CD4-positive, alpha-beta T cell treated with Interleukin-6 at 100 ng/mL for 8 hours (primary cell): ENCODE measurements at regions not wholly inside any gene's neighbourhood (a gene's known extent, or its start where the extent isn't known, plus 50 kb on each side); places are given as distances from the start of the nearest gene placed in this dataset.

Experiments
- DNase-seq: peaks from one replicate; pipeline ENCODE4 v3.0.0-alpha.2; 2020; ENCODE audit warnings: mixed read lengths, low spot score

DNA sequence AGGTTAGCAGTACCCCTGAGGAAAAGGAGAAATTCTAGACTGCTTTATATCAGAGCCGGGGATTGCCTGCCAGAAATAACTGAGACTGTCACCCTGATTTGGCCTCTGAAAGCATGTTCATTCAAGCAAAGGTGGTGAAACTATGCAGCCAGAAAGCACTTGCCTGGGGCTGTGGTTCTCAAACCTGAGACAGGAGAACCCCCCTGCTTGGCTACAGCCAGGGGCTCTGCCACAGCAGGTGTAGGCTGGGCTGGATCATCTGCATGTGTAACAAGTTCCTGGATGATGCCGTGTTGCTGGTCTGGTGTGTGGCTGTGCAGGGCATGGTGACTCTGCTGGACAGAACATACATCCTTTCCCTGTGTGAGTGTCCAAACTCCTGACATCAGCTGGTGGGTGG lies 157.8 kb downstream of the NXNL2 start:
- no peak for DNase-seq

DNA sequence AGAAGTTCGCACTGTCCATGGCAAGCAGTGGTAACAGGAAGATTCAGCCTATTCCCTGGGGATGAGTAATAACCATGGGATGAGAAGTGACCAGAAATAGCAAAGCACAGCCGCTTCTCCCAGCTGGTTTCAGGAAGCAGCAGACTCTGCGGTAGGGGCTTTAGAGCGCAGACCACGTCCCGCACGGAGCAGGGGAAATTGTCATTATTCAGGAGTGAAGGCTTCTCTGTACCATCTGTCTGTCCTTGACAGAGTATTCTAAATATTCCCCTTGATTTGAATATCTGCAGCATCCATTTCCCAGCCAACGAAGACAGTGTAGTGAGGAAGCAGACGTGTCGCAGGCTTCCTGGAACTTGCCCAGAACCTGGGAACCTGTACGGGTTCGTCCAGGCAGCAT lies 159.6 kb downstream of the NXNL2 start:
- DNase-seq, result no peak

DNA sequence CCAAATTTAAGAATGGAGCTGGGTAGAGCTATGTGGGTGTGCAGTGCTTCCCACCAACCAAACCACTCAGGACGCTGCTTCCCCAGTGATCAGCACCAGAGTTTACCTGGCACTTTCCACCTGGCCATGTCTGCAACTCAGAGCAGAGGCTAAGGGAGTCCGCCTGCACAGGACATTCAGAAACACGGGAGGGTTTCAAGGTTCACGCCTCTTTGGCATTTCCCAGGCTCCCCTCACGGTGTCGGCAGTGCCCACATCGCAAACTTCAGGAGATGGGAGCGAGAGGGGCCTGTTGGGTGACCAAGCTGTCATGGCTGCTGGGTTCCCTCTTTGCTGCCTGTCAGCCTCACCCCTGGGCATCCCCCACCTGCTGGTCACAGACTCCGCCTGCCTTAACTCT lies 161.5 kb downstream of the NXNL2 start:
- no peak for DNase-seq

DNA sequence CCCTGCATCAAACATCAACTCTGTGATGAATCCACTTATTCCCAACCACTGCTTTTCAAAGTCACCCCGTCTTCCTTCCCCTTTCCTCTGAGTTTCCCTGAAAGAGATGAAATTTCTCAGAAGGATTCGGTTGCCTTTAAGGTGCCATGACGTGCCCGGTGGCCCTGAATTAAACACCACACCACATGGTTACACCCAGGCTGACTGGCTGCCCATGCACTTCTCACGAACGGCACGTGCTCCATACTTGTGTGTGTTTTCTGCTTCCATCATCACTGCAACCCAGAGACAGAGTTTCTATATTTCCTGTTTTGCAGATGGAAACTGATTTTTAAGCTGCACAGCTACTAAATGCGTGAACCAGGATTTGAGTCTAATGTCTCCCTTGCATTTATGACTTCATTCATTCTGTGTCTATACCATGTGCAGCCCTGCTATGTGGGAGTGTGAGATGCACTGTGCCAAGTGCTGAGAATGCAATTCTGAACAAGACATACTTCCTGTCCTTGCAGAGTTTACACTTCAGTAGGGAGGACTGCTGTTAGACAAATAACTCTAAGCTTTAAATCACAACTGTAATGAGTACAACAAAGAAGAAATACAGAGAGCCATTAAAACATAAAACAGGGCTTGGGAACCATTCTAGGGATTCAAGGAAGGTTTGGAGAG lies 162.9 kb downstream of the NXNL2 start:
- no peak for DNase-seq

DNA sequence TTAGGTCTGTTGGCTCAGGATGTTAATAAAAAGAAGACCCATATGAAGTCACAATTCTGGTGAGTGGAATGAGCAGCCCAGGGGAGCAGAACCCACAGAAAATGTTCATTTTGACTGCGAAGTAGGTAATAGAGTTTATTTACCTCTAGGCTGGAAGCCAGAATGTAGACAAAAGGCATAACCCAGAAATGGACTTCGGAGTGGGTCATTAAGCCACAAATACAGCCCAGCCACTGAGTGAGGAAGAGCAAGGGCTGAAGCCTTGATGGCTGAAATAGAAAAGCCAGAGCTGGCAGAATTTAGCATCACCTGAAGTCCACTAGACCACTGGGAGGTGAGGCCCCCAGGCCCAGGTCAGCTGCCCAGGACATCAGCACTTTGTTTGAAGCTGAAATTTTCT lies 168.0 kb downstream of the NXNL2 start:
- DNase-seq, result no peak

DNA sequence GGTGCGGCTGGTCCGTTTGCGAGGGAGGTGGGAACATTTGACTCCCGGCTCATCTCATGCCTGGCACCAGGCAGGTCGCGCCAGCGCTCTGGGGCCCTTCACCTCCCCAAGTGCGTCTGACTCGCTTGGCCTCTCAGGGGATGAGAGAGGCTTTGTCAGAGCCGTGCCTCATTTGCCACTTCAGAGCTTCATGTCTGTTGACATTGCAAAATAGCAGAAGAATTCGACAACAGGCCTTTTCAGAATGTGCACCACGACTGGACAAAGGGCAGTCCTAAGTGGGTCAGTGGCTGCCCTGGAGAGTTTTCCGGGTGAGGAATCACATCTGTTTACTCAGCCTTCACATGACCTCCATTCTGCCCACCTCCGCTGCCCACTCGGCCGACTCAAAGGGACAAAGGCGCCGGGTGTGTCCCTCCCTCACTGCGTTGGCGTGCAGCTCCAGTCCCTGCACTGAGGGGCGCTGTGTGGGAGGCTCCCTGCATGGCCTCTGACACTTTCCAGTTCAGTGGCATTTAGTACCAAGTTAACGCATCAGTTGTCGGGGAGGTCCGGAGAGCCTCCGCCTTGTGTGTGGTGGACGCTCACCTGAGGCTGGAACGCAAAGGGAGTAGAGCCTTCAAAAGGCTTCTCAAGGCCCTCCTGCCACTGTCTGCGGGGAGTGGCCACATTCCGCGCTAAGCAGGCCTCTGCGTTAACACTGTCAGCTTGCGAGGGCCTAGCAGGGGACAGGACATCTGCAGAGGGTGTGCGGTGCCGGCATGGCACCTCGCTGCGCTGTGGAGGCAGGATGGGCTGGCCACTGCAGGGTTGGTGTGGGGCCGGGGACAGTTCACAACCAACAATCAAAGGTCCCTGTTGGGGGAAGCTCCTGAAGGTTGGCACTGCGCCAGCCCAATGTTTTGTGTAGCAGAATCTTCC lies 171.5 kb downstream of the NXNL2 start:
- no peak for DNase-seq

DNA sequence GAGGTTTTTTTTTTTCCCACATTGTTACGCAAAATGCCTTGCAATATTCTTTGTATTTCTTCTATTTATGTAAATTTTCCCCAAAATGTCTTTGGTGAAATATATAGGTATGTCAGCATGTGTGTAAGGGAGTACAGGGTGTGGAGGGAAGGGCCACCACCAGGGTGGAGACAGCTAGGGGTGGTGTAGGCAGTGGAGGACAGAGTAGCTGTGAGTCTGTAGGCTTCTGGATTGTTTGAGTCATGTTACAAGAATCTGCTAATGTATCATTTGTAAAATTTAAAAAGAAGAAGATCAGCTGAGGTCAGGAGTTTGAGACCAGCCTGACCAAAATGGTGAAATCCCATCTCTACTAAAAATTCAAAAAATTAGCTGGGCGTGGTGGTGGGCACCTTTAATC lies 175.5 kb downstream of the NXNL2 start:
- DNase-seq, result no peak

DNA sequence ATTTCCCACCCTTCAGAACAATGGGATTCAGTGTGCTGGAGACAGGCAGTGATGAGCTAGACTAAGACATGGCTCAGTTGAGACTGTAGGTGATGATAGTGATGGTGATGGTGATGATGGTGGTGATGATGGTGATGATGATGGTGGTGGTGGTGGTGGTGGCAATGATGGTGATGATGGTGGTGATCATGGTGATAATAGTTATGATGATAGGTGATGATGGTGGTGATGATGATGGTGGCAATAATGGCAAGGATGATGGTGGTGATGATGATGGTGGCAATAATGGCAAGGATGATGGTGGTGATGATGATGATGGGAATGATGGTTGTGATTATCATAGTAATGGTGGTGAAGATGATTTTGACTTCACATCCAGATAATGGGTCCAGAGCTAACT lies 176.7 kb downstream of the NXNL2 start:
- no peak for DNase-seq

DNA sequence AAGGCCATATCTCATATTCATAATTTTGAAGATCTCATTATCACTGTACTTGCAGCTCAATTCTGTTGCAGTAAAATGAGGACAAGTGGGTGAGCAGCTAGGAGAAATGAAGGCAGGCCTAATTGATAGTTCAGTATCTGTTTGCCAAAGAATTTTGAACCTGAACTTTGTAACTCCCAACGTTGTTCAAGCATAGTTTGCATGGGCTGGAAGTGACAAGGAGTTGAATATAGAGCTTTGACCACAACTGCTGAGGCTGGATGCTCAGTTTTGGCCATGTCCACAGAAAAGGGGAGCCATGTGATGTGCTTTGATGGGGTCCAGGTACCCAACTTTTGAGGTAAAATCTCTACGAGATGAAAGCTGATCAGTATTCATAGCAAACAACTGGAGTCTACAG lies 177.5 kb downstream of the NXNL2 start:
- DNase-seq, result no peak

DNA sequence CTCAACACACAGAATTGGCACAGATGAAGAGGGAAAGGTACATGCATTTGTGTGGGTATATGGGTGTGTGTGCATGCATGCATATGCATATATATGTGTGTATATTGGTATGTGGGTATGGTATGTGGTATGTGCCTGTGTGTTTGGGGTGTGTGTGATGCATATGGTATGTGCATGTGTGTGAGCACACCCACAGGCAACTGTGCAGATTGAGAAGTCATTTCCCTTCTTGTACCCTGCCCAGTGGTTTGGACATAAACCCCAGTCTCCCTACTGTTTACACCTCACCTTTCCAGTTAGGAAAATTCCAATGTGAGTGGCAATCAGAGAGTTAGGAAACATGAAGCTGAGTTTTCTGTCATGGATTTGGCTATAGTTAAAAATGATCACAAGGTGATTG lies 178.0 kb downstream of the NXNL2 start:
- no peak for DNase-seq

DNA sequence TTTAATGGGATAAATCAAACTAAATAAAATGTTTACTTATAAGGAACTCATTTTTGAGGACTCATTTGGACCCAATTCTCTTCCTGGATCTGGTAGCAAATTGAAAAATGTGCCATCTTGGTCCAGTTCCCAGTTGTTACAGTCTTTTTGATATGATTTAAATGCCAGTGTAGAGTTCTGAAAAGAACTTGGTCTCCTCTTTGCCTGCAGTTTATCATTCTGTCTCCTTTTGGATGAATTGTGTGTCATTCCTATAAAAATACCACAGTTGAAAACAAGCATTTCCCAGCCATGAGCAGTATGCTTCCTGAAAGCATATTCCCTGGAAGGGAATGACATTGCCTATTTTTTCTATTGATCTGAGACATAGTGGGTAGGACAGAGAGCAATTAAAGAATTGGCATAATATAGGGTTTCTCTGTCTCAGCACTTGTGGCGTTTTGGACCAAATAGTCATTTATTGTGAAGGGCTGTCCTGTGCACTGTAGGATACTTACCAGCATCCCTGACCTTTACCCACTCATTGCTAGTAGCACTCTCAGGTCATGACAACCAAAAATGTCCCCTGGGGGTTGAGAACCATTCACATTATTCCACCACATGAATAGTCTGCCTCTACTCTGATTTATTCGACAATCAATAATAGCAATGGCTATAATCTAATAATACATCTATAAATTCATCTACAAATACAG lies 181.8 kb downstream of the NXNL2 start:
- DNase-seq, result no peak

DNA sequence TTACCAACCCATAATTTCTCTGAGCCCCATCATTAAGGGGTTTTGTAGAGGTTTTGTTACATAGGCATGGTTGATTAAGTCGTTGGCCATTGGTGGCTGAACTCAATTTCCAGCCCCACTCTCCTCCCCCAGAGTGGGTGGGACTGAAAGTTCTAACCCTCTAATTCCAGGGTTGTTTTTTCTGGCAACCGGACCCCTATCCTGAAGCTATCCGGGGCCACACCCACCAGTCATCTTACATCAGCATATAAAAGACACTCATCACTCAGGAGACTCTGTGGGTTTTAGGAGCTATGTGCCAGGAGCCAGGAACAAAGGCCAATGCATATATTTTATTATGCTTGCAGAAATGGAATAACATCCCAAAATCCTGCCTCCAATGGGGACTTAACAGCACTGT lies 186.0 kb downstream of the NXNL2 start:
- DNase-seq, result no peak

DNA sequence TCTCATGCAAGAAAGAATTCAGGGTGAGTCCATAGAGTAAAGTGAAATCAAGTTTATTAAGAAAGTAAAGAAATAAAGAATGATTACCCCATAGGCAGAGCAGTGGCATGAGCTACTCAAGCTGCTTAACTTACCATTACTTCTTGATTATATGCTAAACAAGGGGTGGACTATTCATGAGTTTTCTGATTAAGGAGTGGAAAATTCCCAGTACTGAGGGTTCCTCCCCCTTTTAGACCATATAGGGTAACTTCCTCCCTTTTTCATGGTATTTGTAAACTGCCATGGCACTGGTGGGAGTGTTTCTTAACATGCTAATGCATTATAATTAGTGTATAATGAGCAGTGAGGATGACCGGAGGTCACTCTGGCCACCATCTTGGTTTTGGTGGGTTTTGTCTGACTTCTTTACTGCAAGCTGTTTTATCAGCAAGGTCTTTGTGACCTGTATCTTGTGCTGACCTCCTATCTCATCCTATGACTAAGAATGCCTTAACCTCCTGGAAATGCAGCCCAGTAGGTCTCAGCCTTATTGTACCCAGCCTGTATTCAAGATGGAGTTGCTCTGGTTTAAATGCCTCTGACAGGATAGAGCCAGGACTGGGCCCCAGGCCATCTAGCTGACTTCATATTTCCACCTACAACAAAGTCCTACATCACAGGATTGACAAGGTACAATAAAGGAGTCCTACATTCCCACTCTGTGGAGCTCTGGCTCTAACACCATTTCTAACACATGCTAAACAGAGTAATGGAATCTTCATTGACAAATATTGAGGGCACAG lies 186.7 kb downstream of the NXNL2 start:
- DNase-seq, result no peak

DNA sequence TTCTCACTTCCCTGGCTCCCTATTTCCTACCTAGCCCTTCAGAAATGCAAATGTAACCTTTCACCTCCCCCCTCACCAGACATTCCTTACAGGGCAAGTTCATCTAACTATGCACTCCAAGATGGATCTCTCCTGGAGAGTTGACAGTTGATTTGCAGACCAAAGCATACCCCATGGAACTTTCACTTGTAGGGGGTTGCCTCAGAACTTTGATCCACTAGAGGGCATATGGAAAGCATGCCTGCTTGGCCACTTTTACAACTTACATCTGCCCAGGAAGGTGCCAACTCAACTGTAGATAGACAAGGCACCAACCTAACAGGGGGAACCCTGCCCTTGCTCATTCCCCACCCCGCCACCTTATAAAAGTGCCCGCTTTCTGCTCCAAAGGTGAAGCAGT lies 187.8 kb downstream of the NXNL2 start:
- DNase-seq, result no peak

DNA sequence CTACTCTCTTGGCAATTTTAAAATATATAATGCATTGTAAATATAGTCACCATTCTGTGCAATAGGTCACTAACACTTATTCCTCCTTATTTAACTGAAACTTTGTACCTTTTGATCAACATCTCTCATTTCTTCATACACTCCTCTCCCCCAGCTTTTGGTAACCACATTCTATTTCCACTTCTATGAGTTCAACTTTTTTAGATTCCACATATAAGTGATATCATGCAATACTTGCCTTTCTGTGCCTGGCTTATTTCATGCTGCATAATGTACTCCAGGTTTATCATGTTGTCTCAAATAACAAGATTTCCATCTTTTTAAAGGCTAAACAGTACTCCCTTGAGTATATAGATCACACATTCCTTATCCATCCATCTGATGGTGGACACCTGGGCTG lies 188.8 kb downstream of the NXNL2 start:
- DNase-seq, result no peak

DNA sequence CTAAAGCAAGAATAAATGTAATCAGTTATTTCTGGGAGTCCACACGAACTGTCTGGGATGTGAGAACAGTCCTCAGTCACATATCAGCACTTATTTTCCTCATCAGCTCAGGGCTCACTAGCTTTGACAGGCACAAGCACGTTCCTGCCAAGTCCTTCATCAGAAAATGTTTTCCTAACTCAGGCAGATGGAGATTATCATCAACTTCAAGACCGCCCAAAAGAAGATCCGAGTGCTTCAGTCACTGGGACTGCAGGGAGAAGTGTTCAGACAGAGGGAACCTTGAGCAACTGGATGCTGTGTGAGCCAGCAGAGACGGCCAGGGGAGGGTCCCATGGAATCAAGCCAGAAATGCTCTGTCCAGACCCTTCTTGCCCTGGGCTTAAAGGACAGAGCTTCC lies 189.4 kb downstream of the NXNL2 start:
- DNase-seq, result no peak

DNA sequence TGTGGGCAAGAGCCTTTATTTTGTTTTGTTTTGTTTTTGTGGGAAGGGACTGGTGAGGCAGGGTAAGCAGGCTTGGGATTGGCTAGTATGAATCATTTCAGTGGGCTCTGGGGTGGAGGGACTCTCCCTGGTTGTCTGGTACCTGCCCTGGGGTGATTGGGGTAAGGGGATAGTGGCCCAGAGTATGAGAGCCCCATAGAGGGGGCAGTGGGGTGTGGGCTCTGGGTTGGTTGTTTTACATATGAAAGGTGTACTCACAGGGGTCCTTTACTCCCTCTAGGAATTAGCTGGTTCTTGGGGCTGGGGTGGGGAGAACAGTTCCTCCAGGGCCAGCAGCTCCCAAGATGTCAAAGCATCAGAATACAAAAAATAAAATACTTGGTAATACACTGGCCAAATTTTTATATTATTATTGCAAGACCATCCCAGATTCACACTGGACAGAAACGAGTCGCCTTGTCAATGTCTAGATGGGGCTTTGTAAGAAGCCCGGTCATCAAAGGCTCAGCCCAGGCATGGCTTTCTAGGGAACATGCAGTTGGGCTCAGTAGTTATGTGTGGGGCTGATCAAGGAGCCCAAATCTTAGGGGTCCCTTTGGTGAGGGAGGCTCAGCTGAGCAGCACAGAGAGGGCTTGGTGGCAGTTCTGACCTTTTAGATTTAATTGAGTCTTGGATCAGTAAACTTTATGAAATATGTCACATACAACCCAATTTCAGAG lies 190.5 kb downstream of the NXNL2 start:
- no peak for DNase-seq

DNA sequence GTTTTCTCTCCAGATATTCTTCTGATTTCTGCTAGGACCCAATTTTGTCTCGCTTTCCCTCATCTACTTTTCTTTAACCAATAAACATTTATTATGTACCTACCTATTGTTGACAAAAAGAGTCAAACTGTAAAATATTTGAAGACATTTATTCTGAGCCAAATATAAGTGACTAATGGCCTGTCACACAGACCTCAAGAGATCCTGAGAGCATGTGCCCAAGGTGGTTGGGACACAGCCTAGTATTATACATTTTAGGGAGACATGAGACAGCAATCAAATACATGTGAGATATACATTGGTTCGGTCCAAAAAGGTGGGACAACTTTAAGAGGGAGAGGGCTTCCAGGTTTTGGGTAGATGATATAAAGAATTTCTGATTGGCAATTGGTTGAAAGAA lies 191.8 kb downstream of the NXNL2 start:
- no peak for DNase-seq

DNA sequence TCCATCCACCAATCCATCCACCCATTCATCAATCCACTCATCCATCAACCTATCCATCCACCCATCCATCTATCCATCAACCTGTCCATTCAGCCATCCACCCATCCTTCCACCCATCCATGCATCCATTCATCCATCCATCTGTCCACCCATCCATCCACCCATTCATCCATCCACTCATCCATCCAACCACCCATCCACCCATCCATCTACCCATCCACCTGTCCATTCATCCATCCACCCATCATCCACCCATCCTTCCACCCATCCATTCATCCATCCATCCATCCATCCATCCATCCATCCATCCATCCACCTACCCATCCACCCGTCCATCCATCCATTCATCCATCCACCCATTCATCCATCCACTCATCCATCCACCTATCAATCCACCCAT lies 195.8 kb downstream of the NXNL2 start:
- no peak for DNase-seq

DNA sequence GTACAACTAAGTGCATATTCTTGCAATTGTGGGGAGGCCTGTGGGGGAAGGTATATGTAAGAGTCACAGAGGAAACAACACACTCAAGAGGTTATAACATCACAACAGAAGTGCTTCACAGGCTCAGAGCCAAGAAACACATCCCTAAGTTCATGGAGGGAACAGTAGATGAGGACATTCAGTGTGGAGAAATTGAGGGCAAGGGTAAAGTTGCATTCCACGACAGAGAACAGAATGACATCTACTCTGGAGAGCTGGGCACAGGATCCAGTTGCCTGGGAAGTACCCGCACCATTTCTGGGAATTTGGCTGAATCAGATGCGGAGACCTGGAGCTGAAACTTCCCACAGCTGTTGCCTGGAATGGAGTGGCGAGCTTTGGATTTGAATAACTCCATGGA lies 197.2 kb downstream of the NXNL2 start:
- DNase-seq, result no peak

DNA sequence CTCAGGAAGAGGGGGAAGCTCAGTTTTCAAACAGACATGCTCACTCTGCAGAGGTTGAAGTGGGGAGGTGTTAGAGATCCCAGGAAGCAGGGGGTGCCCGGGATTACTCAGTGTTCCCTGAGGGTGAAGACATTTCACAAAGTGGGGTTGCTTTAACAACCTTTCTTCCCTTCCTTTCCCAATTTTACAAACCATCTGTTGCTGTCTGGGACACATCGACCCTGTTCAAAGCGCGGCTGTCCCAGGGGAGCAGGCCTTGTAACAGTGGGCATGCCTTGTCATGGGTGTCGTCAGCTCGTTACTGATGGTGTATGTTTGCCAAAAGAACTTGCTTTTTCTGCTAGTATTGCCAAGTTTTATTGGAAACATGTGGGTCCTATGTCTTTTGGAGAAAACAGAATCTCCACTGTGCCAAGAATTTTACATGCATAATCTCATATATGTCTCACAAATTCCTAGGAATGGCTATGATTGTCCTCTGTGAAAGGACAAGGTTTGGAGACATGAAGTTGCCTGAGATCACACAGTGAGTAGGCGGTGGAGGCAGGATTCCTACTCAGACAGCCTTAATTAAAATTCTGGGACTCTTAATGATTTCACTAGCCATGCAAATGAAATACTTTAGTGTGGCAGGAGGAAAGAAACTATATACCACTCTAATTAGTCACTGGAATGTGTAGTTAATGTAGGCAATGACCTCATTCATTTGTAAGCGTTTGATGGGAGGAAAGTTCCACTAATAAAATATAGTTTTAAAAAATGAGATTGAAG lies 198.9 kb downstream of the NXNL2 start:
- no peak for DNase-seq
